GM18499 (cell line): ENCODE measurements at regions not wholly inside any gene's neighbourhood (a gene's known extent, or its start where the extent isn't known, plus 50 kb on each side); places are given as distances from the start of the nearest gene placed in this dataset.
A peak's percentile ranks its signal among the peaks of the same experiment; 100 is the strongest.

Source experiments
- ATAC-seq: cut with Tn5 transposase; IDR thresholded peaks from one replicate; pipeline ENCODE4 v1.9.1; 2021; ENCODE audit warnings: moderate number of reproducible peaks; ENCODE audit not compliant: insufficient read depth, unreplicated experiment

DNA sequence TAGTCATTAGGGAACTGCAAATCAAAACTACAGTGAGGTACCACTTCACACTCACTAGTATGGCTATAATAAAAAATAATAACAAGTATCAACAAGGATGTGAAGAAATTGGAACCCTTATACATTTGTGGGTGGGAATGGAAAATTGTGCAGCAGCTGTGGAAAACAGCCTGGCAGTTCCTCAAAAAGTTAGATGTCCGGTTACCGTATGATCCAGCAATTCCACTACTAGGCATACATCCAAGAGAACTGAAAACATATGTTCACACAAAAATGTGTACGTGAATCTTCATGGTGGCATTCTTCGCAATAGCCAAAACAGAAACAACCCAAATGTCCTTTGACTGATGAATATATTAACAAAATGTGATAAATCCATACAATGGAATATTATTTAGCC, 187.9 kb upstream of the LYSMD4 start:
- ATAC-seq, result no peak

DNA sequence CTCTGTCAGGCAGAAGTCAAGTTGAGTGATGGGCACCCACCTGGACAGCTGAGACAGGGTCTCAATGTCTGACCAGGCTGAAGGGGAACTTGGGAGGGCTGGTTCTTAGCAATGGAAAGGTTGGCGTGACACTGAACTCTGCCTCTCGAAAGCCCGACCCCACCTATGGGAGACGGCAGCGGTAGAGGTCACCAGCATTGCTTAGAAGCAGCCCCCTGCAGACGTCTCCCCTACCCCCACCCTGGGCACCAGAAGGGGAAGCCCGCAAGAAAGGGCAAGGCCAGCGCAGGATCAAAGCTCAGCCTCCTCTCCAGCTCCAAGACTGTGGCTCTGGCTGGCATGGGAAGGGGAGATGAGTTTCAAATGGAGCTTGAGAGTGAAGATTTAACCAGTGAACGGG, 184.8 kb upstream of the LYSMD4 start:
- no peak for ATAC-seq

DNA sequence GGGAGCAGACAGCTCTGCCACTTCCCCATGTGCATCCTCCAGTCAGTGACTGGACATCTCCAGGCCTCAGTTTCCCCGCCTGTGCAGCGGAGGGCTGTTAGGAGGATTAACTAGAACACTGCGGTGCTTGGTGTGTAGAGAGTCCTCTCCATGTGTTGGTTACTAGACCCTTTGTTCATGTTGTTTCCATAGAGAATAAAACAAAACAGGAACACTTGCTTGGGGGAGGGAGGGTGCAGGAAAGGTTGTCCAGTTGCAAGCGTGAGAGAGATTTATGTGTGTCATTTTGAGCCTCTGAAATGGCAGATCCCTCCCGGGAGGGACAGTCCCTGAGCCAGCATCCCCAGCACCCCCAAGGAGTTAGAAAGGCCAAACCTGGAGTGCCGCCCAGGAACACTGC, 184.0 kb upstream of the LYSMD4 start:
- ATAC-seq, result no peak

DNA sequence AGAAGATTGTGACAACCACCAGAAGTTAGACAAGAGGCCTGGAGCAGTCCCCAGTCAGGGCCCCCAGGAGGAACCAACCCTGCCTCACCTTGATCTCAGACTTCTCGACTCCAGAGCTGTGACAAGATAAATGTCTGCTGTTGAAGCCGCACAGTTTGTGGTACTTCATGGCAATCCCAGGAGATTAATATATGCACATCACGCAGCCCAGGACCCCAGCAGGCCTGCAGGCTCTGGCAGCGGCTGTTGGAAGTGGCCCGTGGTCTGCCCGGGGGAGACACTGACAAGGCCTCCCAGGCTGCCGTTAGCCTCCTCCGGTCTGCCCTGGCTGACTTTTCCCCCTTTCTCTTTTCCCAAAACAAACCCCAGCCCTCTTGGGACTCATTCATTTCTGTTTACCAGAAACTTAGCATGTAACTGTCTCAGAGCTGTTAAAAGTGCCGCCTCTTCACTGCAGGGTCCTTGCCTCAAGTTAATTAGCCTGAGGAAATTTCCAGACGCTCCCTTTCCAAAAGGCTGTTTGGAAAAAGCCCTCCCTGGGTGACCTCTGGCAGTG, 183.5 kb upstream of the LYSMD4 start:
- ATAC-seq, result no peak

DNA sequence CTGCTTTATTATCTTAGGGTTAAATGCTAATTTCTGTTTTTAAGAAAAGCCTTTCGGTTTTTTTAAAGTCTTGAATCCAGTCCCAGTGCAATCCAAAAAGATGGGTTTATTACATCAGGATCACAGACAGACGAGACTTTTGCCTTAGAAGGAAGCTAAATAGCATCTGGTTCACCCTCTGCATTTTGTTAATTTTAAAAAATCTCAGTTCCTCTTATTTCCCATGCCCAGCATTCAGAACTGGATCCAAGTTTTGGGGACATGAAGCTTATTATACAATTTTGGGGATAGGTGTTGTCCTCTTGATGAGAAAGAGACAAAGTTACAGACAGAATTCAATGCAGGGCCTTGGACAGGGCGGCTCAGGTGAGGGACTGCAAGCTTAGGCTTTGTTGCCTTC, 181.5 kb upstream of the LYSMD4 start:
- no peak for ATAC-seq

DNA sequence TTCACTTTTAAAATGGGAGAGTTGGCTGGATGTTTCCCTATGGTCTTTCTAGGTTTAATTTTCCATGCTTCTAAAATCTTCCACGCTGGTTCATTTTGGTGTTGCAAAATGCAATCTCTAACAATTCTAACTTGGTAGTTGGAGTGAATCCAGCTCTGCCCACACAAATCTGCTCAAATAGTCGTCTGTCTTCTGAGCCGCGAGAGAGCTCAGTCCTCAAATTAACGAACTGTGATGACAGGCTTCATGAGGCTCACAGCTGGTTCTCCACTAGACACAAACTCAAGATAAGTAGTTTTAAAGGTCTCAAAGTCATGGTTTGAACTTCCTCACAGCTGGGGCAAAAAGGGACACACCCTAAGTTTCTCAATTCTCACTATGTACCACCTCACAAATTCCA, 178.6 kb upstream of the LYSMD4 start:
- ATAC-seq, result no peak

DNA sequence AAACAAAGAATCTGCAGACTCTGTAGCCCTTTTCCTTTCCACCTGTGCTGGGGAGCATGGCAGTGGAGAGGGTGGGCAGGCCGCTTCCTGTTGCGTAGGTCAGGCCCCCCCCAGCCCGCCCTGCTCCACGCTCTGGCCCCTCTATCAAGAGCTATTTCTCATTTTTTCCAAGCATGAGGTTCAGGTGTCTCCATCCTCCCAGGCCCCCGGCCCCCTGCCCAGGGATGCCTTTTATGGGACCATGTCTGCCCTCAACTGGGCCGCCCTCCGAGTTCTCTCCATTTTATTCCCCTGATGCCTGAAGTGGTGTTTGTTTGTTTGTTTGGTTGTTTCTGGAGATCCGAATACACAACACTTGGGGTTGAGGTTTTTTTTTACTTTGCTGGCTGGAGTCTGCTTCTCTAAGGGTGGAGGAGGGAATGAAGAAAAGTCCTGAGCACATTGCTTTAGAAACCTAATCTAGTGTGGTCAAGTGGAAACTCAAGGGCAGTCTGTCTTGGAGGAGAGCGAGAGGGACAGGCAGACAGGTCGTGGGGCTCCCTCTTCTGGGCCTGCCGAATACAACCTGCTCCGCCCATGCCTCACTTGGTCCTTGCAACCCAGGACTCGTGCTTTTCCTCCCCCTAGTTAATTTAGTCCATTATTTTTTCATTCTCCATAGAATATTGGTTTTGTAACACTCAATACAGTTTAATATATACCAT, 176.5 kb upstream of the LYSMD4 start:
- ATAC-seq, result no peak

DNA sequence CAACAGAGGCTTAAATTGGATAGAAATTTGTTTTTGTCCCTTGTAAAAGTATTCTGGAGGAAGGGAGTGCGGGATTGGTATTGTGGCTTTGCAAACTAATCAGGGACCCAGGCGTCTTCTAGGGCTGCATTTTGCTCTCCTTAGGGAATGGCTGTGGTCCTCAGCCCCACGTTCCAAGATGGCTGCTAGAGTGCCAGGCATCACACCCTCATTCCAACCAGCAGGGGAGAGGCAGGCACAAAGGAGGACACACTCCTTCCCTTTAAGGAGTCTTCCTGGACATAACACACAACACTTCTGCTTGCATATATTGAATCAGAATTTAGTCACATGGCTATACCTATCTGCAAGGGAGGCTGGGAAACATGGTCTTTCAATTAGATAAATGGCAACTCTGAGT, 174.5 kb upstream of the LYSMD4 start:
- no peak for ATAC-seq

DNA sequence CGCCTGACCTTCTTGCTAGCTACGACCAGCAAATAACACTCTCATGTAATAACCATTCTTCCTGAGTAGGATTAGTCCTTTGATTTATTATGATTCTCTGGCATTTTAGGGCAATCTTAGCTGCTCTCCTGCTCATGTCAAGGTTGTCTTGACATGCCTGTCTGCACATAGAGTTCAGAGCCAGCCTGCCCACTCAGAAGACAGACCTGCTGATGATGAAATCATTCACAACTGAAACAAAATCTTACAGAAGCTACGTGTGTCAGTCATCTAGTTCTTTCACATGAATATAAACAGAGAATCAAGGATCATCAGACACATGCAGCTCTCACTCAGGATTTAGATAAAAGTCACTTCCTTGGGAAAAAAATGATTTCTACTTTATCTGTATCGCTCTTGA, 173.6 kb upstream of the LYSMD4 start:
- ATAC-seq, result no peak

DNA sequence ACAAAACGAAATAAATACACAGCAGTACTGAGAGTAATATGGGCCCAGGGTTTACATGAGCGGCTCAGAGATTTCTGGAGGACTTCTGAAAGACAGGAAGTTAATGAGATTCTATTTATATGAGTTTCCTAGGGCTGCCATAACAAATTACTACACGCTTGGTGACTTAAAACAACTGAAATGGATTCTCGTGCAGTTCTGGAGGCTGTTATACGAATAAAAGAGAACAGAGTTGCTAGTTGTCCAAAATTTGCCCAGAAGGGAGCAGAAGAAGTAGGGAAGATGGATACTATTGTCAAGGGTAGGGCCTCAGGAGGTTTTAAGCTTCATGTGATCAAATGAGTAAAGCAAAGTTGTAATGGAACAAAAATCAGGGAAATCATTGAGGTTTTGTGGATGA, 173.1 kb upstream of the LYSMD4 start:
- no peak for ATAC-seq

DNA sequence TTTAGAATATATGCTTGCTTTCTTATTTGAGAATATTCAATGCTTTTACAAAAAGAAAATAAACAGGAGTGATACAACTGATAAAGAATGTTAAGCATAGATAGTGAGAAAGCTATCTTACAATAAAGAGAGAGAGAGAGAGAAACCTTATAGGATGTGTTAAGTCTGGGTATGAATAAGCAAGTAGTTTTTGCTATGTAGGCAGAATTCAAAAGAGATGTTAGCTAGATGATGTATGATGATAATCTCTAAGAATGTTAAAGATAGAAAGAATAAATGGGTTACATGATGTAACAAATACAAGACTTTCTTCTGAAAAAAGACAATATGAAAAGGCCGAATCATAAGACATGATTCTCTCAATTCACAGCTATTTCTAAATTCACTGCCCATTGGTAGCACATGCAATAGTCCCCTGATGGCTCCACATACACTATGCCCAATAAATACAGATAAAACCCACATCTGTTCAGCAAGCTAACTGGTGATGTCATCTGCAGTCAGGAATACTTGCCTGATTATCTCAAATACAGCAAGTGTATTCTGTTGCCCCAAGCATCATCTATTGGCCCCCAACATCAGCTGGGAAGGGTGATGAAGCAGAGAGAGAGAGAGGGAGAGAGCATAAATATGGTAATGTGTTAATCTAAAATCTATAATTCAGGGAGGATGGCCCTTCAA, 169.2 kb upstream of the LYSMD4 start:
- no peak for ATAC-seq

DNA sequence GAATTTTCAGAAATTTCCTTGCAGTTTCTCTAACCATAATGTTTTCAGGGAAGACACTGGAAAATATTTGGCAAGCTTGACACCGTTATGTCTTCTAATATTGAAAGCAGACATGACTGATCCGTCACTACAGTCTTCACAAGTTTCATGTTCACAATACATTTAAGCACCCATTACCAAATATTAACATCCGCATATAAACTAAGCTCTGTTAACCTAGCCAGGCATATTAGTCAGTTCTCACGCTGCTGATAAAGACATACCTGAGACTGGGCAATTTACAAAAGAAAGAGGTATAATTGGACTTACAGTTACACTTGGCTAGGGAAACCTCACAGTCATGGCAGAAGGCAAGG, 162.7 kb upstream of the LYSMD4 start:
- peak; percentile 28 for ATAC-seq

DNA sequence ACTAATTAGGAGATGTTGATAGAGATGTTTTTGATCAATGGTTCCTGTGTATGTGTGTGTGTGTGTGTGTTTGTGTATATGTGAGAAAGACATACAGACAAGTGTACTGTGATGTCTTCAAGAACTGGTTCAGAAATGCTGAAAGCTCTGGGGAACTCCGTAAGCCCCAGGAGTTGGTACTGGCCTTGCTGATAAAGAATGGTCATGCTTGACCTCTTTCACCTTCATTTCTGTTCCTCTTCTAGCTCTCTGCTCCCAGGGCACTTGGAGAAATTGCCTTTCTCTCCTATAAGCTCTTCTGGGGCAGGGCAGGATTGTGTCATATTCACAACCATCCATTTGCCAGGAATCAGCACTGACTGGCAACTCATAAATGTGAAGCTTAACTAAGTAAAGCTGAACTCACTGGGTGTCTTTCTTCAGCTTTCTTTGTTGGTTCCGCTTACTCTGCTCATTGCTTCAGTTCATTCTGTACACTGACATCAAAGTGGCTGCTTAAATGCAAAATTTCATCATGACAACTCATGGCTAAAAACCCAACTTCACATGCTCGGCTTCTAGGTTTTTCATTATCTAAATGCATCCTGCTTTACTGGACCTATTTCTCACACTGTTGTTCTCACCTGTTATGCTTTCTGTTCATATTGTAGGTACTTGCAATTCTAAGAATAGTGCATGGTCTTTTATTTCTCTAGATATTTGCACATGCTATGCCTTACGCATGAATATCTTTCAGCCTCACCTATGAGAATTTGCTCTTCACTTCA, 162.1 kb upstream of the LYSMD4 start:
- peak; percentile 59 for ATAC-seq

DNA sequence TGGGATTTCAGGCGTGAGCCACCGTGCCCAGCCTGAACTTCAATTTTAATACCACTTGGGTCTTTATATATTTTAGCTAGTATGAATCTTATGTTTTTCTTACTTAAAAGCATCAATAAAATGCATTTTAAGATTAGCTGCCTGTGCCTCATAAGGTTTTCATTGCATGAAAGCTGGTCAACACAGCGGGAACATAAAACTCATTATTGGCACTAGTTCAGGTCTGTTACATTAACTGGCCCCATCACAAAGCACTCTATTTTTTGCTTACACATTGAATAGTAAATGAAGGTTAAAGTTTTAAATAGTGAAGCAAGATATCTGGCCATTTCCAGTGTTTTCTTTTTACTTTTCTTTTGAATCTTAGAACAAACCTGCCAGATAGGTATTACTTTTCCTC, 145.6 kb upstream of the LYSMD4 start:
- ATAC-seq, result no peak

DNA sequence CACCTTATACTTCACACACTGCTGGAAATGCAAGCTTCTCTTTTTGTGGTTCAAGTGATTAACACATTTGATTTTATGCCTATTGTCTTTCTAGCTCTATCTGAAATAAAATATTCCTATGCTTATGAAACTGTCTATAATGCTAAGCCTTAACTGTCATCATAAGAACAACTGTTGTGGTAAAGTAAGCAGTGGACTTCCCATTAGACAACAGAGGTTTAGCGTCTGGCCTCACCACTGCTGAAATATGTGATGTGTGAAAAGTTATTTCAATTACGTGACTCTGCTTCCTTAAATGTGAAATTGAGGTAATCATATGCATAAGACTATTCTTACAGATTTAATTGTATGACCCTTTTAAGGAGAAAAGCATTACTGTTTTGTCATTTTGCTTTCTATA, 140.2 kb upstream of the LYSMD4 start:
- no peak for ATAC-seq

DNA sequence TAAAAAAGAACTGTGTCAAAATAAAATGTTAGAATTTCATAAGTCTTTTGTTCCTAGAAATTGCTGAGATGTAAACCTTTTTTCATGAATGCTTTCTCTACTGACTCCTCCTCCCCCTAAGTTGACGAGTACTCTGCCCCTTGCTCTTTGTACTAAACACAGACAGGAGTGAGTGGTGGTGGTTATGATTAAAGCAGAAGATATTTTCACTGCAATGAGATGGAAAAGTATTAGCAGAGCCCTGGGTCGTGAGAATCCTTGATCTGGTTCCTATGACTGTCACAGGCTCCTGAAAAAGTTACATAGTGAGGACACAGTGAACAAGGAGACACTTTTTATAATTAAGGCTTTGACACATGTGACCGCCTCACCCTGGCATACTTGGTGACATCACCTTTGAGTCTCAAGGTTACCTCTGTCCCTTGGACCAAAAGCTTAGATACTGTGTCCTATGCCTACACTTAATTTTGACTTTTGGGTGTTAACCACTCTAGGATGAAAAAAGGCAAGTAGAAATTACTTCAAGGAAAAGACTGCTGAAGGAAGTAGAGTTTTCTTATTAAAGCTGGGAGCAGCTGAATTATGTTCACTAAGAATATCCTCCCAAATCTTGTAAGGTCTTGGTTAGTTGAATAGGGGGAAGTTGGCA, 130.4 kb upstream of the LYSMD4 start:
- no peak for ATAC-seq

DNA sequence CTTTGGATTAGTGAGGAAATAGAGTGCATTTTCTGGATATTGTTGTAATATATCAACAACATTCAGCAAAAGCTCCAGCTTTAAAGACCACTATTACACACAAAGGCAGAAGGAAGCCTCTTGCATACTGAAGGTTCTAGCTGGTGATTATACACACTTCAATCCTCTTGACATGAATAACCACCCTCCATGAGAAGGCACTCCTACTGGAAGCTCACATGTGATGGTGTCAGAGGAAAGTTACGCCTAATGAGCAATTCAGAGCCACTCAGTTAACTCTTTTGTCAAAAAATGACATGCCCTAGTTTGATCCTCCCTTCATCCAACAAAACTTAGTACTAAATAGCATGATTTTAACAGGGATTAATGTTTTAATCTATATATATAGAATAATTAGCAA, 124.6 kb upstream of the LYSMD4 start:
- no peak for ATAC-seq

DNA sequence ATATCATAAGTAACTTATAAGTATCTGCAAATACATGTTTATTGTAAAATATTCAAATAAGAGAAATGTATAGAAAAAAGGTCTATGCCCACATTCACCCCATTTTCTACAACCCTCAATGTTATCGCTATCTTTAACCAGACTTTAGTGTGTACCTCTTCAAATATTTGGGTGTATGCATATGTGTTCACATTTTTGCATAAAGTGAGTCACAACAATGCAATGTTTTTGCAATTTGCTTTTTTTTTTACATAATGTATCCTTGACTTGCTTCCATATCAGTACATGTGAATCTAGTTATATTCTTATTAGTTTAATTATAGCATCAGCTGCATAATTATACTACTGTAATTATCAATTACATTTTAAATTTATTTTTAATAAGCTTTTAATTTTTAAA, 117.3 kb upstream of the LYSMD4 start:
- no peak for ATAC-seq

DNA sequence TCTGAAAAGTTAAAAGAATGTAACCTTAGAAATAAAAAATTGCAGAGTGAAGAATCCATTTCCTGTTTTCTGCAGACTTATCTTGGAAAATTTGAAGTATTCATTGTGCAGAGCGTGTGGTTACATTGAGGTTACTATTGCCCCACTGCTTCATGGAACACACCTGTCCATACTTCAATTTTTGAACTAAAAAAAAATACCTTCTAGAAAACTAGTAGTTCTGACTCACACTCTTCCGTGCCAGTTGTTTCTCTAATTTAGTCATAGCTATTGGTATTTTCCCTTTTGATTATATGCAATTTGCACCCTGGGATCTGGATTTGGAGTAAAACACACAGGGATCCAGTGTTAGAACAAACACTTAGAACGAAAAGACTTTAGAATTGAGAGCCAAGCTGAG, 111.8 kb upstream of the LYSMD4 start:
- ATAC-seq, result peak; percentile 49

DNA sequence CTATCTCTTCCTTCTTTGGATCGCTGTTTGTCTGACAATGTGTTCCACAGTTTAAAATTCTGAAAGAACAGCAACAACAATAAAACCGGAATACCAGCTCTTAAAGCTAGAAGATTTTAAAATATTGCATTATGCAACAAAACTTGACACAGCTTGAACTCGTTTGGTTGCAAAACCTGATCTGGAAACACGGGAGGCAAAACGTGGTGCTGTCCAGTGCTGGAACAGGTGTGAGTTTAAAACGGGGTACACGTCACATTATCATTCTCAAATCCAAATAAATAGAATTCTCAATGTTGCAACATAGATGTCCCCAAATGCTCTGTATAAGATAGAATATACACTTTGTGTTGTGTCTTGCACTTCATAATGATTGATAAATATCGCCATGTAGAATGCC, 110.9 kb upstream of the LYSMD4 start:
- no peak for ATAC-seq

DNA sequence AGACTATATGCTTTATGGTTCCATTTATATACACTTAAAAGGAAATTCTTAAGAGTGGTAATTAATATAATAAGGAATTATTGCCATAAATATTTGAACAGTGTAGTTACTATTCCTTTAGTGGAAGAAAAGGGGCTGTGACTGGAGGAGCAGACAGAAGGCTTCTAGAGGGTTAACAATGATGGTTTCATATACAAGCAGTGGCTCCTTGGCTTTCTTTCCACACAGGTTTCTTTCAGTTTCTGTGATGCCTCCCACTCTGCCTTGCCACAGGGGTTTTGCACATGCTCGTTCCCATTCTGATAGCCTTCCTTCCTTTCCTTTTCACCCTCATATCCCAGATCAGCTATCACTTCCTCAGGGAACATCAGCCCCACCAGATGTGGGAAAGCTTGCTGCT, 108.8 kb upstream of the LYSMD4 start:
- no peak for ATAC-seq
